Liver (tissue), 3 donors: ENCODE measurements at regions not wholly inside any gene's neighbourhood (a gene's known extent, or its start where the extent isn't known, plus 50 kb on each side); places are given as distances from the start of the nearest gene placed in this dataset.

ENCODE experiments used
- EGR1 ChIP-seq, 2 donors: IDR thresholded peaks; 2 replicates each; pipeline ENCODE4 v1.6.1; 2016 to 2018; ENCODE audit warnings: antibody characterized with exemption in 2 of 2, low read depth in 2 of 2
- RAD21 ChIP-seq, 2 donors: IDR thresholded peaks; 2 replicates each; pipeline ENCODE4 v1.6.1; 2016; ENCODE audit warnings: antibody characterized with exemption in 2 of 2, mild to moderate bottlenecking in 2 of 2
- TF ChIP-seq, protein P1 (sequence below): fragments of 150-350 bp; IDR thresholded peaks from 2 replicates; pipeline ENCODE4 v1.5.1; 2017; ENCODE audit warnings: improper control_type of control experiment, low read depth, low read length; ENCODE audit not compliant: missing input control
- TF ChIP-seq, protein P2 (sequence below): IDR thresholded peaks from 2 replicates; pipeline ENCODE4 v1.6.1; 2016; ENCODE audit warnings: antibody characterized with exemption
- TF ChIP-seq, protein P3 (sequence below): IDR thresholded peaks from 2 replicates; pipeline ENCODE4 v1.6.1; 2016; ENCODE audit warnings: antibody characterized with exemption
- TF ChIP-seq, protein P4 (sequence below): IDR thresholded peaks from 2 replicates; pipeline ENCODE4 v1.6.1; 2016; ENCODE audit warnings: antibody characterized with exemption, mild to moderate bottlenecking
- donor health status: healthy.
- donor health status: healthy.

DNA sequence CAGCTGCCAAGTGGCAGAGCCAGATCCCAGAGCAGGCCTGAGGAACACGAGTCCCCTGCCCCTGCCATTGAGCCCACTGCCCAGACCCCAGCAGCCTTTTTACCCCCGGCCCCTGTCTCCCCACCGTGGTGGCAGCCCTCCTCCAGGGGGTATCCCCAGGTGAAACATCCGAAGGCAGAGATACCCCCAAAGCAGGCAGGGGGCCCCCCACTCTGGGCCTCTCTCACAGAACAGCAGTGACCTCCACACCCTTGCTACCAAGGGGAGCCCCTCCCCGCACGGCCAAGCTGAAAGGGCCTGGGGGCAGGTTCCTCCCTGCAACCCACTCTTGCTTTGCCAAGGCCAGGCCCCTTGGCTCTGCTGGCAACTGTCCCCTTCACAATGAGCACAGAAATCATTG lies 142.2 kb downstream of the ENGASE start:
- TF ChIP-seq, protein P1, sequence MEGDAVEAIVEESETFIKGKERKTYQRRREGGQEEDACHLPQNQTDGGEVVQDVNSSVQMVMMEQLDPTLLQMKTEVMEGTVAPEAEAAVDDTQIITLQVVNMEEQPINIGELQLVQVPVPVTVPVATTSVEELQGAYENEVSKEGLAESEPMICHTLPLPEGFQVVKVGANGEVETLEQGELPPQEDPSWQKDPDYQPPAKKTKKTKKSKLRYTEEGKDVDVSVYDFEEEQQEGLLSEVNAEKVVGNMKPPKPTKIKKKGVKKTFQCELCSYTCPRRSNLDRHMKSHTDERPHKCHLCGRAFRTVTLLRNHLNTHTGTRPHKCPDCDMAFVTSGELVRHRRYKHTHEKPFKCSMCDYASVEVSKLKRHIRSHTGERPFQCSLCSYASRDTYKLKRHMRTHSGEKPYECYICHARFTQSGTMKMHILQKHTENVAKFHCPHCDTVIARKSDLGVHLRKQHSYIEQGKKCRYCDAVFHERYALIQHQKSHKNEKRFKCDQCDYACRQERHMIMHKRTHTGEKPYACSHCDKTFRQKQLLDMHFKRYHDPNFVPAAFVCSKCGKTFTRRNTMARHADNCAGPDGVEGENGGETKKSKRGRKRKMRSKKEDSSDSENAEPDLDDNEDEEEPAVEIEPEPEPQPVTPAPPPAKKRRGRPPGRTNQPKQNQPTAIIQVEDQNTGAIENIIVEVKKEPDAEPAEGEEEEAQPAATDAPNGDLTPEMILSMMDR: no peak
- TF ChIP-seq EGR1 (IDR thresholded peaks at IDR 0.05; ENCODE audit: low read depth in 2 of 2) (no peak), RAD21 (IDR thresholded peaks at IDR 0.05) (no peak)
- TF ChIP-seq, protein P2, sequence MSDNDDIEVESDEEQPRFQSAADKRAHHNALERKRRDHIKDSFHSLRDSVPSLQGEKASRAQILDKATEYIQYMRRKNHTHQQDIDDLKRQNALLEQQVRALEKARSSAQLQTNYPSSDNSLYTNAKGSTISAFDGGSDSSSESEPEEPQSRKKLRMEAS: no peak
- TF ChIP-seq, protein P3, sequence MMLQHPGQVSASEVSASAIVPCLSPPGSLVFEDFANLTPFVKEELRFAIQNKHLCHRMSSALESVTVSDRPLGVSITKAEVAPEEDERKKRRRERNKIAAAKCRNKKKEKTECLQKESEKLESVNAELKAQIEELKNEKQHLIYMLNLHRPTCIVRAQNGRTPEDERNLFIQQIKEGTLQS: no peak
- TF ChIP-seq, protein P4, sequence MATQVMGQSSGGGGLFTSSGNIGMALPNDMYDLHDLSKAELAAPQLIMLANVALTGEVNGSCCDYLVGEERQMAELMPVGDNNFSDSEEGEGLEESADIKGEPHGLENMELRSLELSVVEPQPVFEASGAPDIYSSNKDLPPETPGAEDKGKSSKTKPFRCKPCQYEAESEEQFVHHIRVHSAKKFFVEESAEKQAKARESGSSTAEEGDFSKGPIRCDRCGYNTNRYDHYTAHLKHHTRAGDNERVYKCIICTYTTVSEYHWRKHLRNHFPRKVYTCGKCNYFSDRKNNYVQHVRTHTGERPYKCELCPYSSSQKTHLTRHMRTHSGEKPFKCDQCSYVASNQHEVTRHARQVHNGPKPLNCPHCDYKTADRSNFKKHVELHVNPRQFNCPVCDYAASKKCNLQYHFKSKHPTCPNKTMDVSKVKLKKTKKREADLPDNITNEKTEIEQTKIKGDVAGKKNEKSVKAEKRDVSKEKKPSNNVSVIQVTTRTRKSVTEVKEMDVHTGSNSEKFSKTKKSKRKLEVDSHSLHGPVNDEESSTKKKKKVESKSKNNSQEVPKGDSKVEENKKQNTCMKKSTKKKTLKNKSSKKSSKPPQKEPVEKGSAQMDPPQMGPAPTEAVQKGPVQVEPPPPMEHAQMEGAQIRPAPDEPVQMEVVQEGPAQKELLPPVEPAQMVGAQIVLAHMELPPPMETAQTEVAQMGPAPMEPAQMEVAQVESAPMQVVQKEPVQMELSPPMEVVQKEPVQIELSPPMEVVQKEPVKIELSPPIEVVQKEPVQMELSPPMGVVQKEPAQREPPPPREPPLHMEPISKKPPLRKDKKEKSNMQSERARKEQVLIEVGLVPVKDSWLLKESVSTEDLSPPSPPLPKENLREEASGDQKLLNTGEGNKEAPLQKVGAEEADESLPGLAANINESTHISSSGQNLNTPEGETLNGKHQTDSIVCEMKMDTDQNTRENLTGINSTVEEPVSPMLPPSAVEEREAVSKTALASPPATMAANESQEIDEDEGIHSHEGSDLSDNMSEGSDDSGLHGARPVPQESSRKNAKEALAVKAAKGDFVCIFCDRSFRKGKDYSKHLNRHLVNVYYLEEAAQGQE: no peak
